ENCODE measurements at regions not wholly inside any gene's neighbourhood (a gene's known extent, or its start where the extent isn't known, plus 50 kb on each side); places are given as distances from the start of the nearest gene placed in this dataset.

DNA sequence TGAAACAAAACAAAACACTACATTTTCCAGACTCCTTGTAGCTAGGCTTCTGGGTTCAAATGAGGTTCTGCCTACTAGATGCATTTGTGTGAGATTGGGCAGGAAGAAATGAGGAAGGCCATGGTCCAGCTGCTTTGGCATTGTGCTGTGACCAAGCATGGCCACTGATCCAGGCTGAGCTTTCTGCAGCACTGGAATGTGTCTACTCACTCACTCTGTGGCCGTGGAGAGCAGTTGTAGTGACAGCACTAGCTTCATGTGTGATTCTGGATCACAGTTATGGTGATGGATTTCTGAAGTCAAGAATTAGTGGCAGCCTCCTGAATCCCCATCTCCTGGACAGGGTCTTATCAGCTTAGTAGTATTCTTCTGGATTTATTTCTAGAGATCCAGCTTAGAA lies 358.9 kb downstream of the GPAT3 start:
- Histone ChIP-seq H3K4me3 (no peak overlapping the region), H3K9me3 (no peaks in the 10 kb centered on the region), H3K27ac (no peak overlapping the region), H3K36me3 (ENCODE audit: low read depth, missing control alignments) (no peaks in the 10 kb centered on the region), H3K27me3 (no peaks in the 10 kb centered on the region), H3K4me1 (no peaks in the 10 kb centered on the region)
- 63 to 67% methylated on average over 1 of the region's 1 CpG for WGBS, 2 donors
- intact Hi-C loops (cut with DNase I; ENCODE audit: low total_unique reads) = no loop called here
- no peak for DNase-seq
- TF ChIP-seq POLR2A (IDR thresholded peaks at IDR 0.05) = no peak
- TF ChIP-seq, protein P1, sequence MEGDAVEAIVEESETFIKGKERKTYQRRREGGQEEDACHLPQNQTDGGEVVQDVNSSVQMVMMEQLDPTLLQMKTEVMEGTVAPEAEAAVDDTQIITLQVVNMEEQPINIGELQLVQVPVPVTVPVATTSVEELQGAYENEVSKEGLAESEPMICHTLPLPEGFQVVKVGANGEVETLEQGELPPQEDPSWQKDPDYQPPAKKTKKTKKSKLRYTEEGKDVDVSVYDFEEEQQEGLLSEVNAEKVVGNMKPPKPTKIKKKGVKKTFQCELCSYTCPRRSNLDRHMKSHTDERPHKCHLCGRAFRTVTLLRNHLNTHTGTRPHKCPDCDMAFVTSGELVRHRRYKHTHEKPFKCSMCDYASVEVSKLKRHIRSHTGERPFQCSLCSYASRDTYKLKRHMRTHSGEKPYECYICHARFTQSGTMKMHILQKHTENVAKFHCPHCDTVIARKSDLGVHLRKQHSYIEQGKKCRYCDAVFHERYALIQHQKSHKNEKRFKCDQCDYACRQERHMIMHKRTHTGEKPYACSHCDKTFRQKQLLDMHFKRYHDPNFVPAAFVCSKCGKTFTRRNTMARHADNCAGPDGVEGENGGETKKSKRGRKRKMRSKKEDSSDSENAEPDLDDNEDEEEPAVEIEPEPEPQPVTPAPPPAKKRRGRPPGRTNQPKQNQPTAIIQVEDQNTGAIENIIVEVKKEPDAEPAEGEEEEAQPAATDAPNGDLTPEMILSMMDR (IDR thresholded peaks at IDR 0.05) = no peak

DNA sequence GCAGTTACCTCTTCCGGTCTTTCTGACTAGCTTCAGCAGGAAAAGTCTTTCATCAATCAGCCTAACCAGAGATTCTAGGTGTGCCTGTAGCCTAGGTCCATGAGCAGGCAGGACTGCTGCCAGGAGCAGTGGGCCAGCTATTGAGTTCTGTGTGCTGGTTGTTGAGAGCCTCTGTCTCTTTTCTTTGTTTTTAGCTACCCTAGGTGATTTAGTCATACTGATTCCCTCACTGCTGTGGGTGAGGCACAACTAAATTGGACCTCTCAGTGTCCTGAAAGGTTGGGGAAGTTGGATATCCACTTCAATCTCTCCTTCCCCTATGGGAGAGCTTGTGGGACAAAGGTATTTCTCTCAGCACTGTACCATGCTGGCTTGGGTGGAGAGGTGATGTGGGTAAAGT lies 354.9 kb downstream of the GPAT3 start:
- no peaks in the 10 kb centered on the region for H3K9me3 ChIP-seq
- intact Hi-C loops (cut with DNase I; ENCODE audit: low total_unique reads) = no loop called here
- TF ChIP-seq, protein P1 (IDR thresholded peaks at IDR 0.05) = no peak
- TF ChIP-seq POLR2A (IDR thresholded peaks at IDR 0.05) = no peak
- no peaks in the 10 kb centered on the region for H3K4me1 ChIP-seq
- WGBS, 2 donors = 85 to 100% methylated on average over 1 of the region's 1 CpG
- no peaks in the 10 kb centered on the region for H3K36me3 ChIP-seq (ENCODE audit: low read depth, missing control alignments)
- H3K27ac ChIP-seq = no peak overlapping the region
- H3K4me3 ChIP-seq = no peak overlapping the region
- H3K27me3 ChIP-seq = no peaks in the 10 kb centered on the region
- DNase-seq = no peak

DNA sequence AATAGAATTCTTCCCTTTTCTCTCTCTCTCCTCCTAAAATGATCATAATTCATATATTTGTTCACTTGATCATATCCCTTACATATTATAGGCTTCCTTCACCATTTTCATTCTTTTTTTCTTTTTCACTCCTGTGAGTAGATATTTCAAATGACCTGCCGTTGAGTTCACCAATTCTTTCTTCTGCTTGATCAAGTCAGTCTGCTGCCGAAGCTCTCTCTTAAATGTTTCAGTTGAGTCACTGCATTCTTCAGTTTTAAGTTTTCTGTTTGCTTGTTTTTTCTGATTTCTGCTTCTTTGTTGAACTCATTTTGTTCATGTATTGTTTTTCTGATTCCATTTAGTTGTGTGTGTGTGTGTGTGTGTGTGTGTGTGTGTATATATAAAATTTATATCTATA lies 354.3 kb downstream of the GPAT3 start:
- no peaks in the 10 kb centered on the region for H3K36me3 ChIP-seq (ENCODE audit: low read depth, missing control alignments)
- no peak overlapping the region for H3K27ac ChIP-seq
- DNase-seq = no peak
- H3K27me3 ChIP-seq = no peaks in the 10 kb centered on the region
- H3K9me3 ChIP-seq = no peaks in the 10 kb centered on the region
- H3K4me3 ChIP-seq = no peak overlapping the region
- no peaks in the 10 kb centered on the region for H3K4me1 ChIP-seq
- WGBS, 2 donors = 91 to 97% methylated on average over 2 of the region's 2 CpGs
- TF ChIP-seq, protein P1 (IDR thresholded peaks at IDR 0.05) = no peak
- no peak for TF ChIP-seq POLR2A (IDR thresholded peaks at IDR 0.05)
- intact Hi-C loops (cut with DNase I; ENCODE audit: low total_unique reads) = no loop called here

DNA sequence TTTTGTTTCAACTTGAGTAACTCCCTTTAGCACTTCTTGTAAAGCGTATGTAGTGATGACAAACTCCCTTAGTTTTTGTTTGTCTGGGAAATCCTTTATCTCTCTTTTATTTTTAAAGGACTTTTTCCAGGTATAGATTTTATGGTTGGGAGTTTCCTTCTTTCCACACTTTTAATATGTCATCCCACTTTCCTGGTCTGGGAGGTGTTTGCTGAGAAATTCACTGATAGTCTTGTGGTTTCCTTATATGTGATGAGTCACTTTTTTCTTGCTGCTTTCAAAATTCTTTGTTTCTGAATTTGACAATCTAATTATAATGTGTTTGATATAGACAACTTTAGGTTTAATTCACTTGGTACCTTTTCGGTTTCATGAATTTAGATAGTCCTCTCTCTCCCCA lies 353.9 kb downstream of the GPAT3 start:
- no peaks in the 10 kb centered on the region for H3K36me3 ChIP-seq (ENCODE audit: low read depth, missing control alignments)
- H3K27ac ChIP-seq = no peak overlapping the region
- H3K4me1 ChIP-seq = no peaks in the 10 kb centered on the region
- no peaks in the 10 kb centered on the region for H3K27me3 ChIP-seq
- no peaks in the 10 kb centered on the region for H3K9me3 ChIP-seq
- H3K4me3 ChIP-seq = no peak overlapping the region
- WGBS, 2 donors = 87 to 89% methylated on average over 2 of the region's 2 CpGs
- no peak for DNase-seq
- intact Hi-C loops (cut with DNase I; ENCODE audit: low total_unique reads) = no loop called here
- TF ChIP-seq, protein P1 (IDR thresholded peaks at IDR 0.05) = no peak
- no peak for TF ChIP-seq POLR2A (IDR thresholded peaks at IDR 0.05)

- no peaks in the 10 kb centered on the region for H3K9me3 ChIP-seq
- intact Hi-C loops (cut with DNase I; ENCODE audit: low total_unique reads) = no loop called here
- no peaks in the 10 kb centered on the region for H3K27me3 ChIP-seq
- 75 to 84% methylated on average over 6 of the region's 6 CpGs for WGBS, 2 donors
- H3K36me3 ChIP-seq (ENCODE audit: low read depth, missing control alignments) = no peaks in the 10 kb centered on the region
- no peak overlapping the region for H3K27ac ChIP-seq
- DNase-seq = no peak
- H3K4me3 ChIP-seq = no peak overlapping the region
- no peaks in the 10 kb centered on the region for H3K4me1 ChIP-seq
- TF ChIP-seq POLR2A (IDR thresholded peaks at IDR 0.05) = no peak
- TF ChIP-seq, protein P1 (IDR thresholded peaks at IDR 0.05) = no peak
Measured at GRCh38 chr4:83885256-83886182, 349.6 kb downstream of the GPAT3 start.

All from testis (tissue), 2 donors.